ENCODE measurements at regions not wholly inside any gene's neighbourhood (a gene's known extent, or its start where the extent isn't known, plus 50 kb on each side); places are given as distances from the start of the nearest gene placed in this dataset.

DNA sequence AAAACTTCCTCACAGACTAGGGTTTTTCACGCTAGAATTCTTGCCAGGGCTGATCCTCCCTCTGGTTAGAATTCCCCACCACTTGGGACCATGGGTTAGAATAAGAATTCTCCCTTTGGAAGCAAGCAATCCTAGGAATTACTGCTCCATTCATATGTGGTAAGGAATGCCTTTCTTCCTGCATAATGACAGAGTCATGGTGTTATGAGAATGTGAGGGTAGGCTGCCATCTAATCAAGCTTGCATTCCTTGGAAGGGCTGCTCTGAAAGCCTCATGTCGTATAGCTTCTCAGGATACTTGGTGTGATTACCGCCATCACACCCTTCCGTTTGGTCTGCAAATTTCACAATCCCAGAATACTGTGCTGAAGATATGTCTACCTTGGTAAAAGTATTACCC, 1282.4 kb upstream of the PIK3C3 start:
- TF ChIP-seq CTCF (IDR thresholded peaks at IDR 0.05; ENCODE audit: low read depth, low read length, missing input control) = no peak
- no peak for TF ChIP-seq ATF3 (IDR thresholded peaks at IDR 0.05)
- no peak for TF ChIP-seq SP1 (IDR thresholded peaks at IDR 0.05)
- TF ChIP-seq, protein P1, sequence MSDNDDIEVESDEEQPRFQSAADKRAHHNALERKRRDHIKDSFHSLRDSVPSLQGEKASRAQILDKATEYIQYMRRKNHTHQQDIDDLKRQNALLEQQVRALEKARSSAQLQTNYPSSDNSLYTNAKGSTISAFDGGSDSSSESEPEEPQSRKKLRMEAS (IDR thresholded peaks at IDR 0.05) = no peak
- no peak for TF ChIP-seq TAF1 (conservative IDR thresholded peaks at IDR 0.05)
- TF ChIP-seq, protein P2, sequence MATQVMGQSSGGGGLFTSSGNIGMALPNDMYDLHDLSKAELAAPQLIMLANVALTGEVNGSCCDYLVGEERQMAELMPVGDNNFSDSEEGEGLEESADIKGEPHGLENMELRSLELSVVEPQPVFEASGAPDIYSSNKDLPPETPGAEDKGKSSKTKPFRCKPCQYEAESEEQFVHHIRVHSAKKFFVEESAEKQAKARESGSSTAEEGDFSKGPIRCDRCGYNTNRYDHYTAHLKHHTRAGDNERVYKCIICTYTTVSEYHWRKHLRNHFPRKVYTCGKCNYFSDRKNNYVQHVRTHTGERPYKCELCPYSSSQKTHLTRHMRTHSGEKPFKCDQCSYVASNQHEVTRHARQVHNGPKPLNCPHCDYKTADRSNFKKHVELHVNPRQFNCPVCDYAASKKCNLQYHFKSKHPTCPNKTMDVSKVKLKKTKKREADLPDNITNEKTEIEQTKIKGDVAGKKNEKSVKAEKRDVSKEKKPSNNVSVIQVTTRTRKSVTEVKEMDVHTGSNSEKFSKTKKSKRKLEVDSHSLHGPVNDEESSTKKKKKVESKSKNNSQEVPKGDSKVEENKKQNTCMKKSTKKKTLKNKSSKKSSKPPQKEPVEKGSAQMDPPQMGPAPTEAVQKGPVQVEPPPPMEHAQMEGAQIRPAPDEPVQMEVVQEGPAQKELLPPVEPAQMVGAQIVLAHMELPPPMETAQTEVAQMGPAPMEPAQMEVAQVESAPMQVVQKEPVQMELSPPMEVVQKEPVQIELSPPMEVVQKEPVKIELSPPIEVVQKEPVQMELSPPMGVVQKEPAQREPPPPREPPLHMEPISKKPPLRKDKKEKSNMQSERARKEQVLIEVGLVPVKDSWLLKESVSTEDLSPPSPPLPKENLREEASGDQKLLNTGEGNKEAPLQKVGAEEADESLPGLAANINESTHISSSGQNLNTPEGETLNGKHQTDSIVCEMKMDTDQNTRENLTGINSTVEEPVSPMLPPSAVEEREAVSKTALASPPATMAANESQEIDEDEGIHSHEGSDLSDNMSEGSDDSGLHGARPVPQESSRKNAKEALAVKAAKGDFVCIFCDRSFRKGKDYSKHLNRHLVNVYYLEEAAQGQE (IDR thresholded peaks at IDR 0.05) = no peak
- TF ChIP-seq HNF4A (conservative IDR thresholded peaks at IDR 0.05) = no peak
- TF ChIP-seq GABPA (IDR thresholded peaks at IDR 0.05 in 1 of 2, conservative IDR thresholded peaks at IDR 0.05 in 1 of 2) = no peak

All from liver (tissue), 3 donors.